GM12873 (cell line): ENCODE measurements at regions not wholly inside any gene's neighbourhood (a gene's known extent, or its start where the extent isn't known, plus 50 kb on each side); places are given as distances from the start of the nearest gene placed in this dataset.

Experiments used
- CTCF ChIP-seq: IDR thresholded peaks from 2 replicates; pipeline ENCODE4 v1.5.1; 2012; ENCODE audit warnings: low read depth, mild to moderate bottlenecking, moderate library complexity, low read length, control low read depth; ENCODE audit not compliant: insufficient read depth; ENCODE audit errors: missing control alignments

GRCh38 chr2:198861080-198861479 lies 596.7 kb downstream of the SATB2 start:
- TF ChIP-seq CTCF: no peak

GRCh38 chr2:198857246-198857645 lies 600.5 kb downstream of the SATB2 start:
- no peak for TF ChIP-seq CTCF

GRCh38 chr2:198852248-198852647 lies 605.5 kb downstream of the SATB2 start:
- TF ChIP-seq CTCF: no peak

GRCh38 chr2:198825534-198825933 lies 632.2 kb downstream of the SATB2 start:
- TF ChIP-seq CTCF: no peak

- TF ChIP-seq CTCF: no peak
Measured at GRCh38 chr2:198817536-198817935, 640.2 kb downstream of the SATB2 start.

GRCh38 chr2:198815626-198816025 lies 642.1 kb downstream of the SATB2 start:
- no peak for TF ChIP-seq CTCF

- TF ChIP-seq CTCF: no peak
Measured at GRCh38 chr2:198811198-198811597, 646.5 kb downstream of the SATB2 start.
